B cell (primary cell): ENCODE measurements at regions not wholly inside any gene's neighbourhood (a gene's known extent, or its start where the extent isn't known, plus 50 kb on each side); places are given as distances from the start of the nearest gene placed in this dataset.

ENCODE experiments used
- ATAC-seq: fragments of 200-7000 bp; cut with Tn5 transposase; one replicate; pipeline ENCODE4 v1.10.0; 2021; ENCODE audit warnings: low read depth, mild to moderate bottlenecking, moderate number of reproducible peaks, moderate library complexity
- CTCF ChIA-PET: fragments of 350-600 bp; sonication (Branson Sonifier 250); formaldehyde crosslinking; loops from one replicate; lab custom pipeline; 2021; ENCODE audit warnings: antibody characterized with exemption, inconsistent platforms; lab: Charles Lee
- POLR2A ChIA-PET: fragments of 350-600 bp; sonication (Branson Sonifier 250); formaldehyde crosslinking; loops from one replicate; lab custom pipeline; 2021; ENCODE audit warnings: antibody characterized with exemption; lab: Charles Lee
- DNase-seq: peaks from one replicate; pipeline ENCODE4 v3.0.0; 2013
- H2AFZ ChIP-seq: 2 replicates; pipeline ENCODE4 v1.6.1; 2012; ENCODE audit warnings: mild to moderate bottlenecking, low read depth, low read length; ENCODE audit not compliant: insufficient read depth, poor library complexity, severe bottlenecking
- H3K27ac ChIP-seq, 2 donors: 1 replicate in 1 of 2; 2 replicates in 1 of 2; pipeline ENCODE4 v1.5.1; 2012 to 2013; ENCODE audit warnings: low read length in 2 of 2, mild to moderate bottlenecking in 2 of 2, moderate library complexity in 1 of 2
- H3K27me3 ChIP-seq, 4 experiments: fragments of 200-600 bp in 1 of 4; sonication (generic) in 1 of 4; replicated peaks in 1 of 4; 1 replicate in 2 of 4; 2 replicates in 2 of 4; pipeline versions ENCODE4 v1.6.1 to v1.7.0; 2013 to 2016; ENCODE audit warnings: low read length in 3 of 4, mild to moderate bottlenecking in 2 of 4, mixed read lengths in 1 of 4, moderate library complexity in 1 of 4; ENCODE audit not compliant: insufficient read depth in 4 of 4, control insufficient read depth in 3 of 4; ENCODE audit errors: control extremely low read depth in 1 of 4
- H3K36me3 ChIP-seq, 2 experiments: replicated peaks in 1 of 2; 1 replicate in 1 of 2; 2 replicates in 1 of 2; pipeline versions ENCODE4 v1.6.1 to v1.7.1; 2013; ENCODE audit warnings: low read length in 1 of 2; ENCODE audit not compliant: insufficient read depth in 2 of 2, control insufficient read depth in 1 of 2; ENCODE audit errors: control extremely low read depth in 1 of 2, extremely low read depth in 1 of 2
- H3K4me1 ChIP-seq, 2 donors: fragments of 200-600 bp in 1 of 2; sonication (generic) in 1 of 2; 1 replicate in 1 of 2; 2 replicates in 1 of 2; pipeline versions ENCODE4 v1.5.1 to v1.6.1; 2013 to 2017; ENCODE audit warnings: low read length in 2 of 2; ENCODE audit not compliant: control insufficient read depth in 2 of 2, insufficient read depth in 2 of 2
- H3K4me2 ChIP-seq: replicated peaks from 2 replicates; pipeline ENCODE3; 2012; ENCODE audit warnings: mild to moderate bottlenecking, low read depth, low read length; ENCODE audit not compliant: poor library complexity, severe bottlenecking
- H3K4me3 ChIP-seq, 5 experiments: fragments of 200-600 bp in 1 of 5; sonication (generic) in 1 of 5; 1 replicate in 3 of 5; 2 replicates in 2 of 5; pipeline versions ENCODE4 v1.5.1 to v1.7.0; 2011 to 2016; ENCODE audit warnings: low read length in 4 of 5, mild to moderate bottlenecking in 4 of 5, low read depth in 2 of 5, control low read depth in 1 of 5, moderate library complexity in 1 of 5; ENCODE audit not compliant: insufficient read depth in 1 of 5; ENCODE audit errors: control extremely low read depth in 1 of 5, extremely low read depth in 1 of 5
- H3K79me2 ChIP-seq: fragments of 200-600 bp; sonication (generic); one replicate; pipeline ENCODE4 v1.6.0; 2016; ENCODE audit warnings: low read length; ENCODE audit not compliant: control insufficient read depth, insufficient read depth
- H3K9ac ChIP-seq: fragments of 200-600 bp; sonication (generic); 2 replicates; pipeline ENCODE4 v1.6.1; 2017; ENCODE audit warnings: mild to moderate bottlenecking, low read length, moderate library complexity
- H3K9me3 ChIP-seq, 3 donors: one replicate each; pipeline versions ENCODE4 v1.6.1 to v1.7.1; 2013; ENCODE audit warnings: low read length in 2 of 3; ENCODE audit not compliant: control insufficient read depth in 2 of 3, insufficient read depth in 1 of 3; ENCODE audit errors: control extremely low read depth in 1 of 3
- H4K20me1 ChIP-seq: 2 replicates; pipeline ENCODE4 v1.6.0; 2012; ENCODE audit warnings: mild to moderate bottlenecking, low read length; ENCODE audit not compliant: insufficient read depth, control insufficient read depth, poor library complexity, severe bottlenecking
- H3K27ac Mint-ChIP-seq: one replicate; pipeline ENCODE4 v1.8.0; 2021; ENCODE audit warnings: mixed read lengths
- H3K27me3 Mint-ChIP-seq: one replicate; pipeline ENCODE4 v1.8.0; 2021; ENCODE audit warnings: mixed read lengths
- H3K4me1 Mint-ChIP-seq: one replicate; pipeline ENCODE4 v1.8.0; 2021; ENCODE audit warnings: mixed read lengths
- H3K4me3 Mint-ChIP-seq: one replicate; pipeline ENCODE4 v1.8.0; 2021; ENCODE audit warnings: mixed read lengths
- H3K9me3 Mint-ChIP-seq: one replicate; pipeline ENCODE4 v1.8.0; 2022; ENCODE audit warnings: mixed read lengths; ENCODE audit not compliant: insufficient read depth
- CTCF ChIP-seq: fragments of 200-600 bp; IDR thresholded peaks from one replicate; pipeline ENCODE4 v1.8.0; 2022; ENCODE audit warnings: antibody characterized with exemption, mild to moderate bottlenecking
- EZH2 ChIP-seq: IDR thresholded peaks from 2 replicates; pipeline ENCODE4 v1.6.1; 2012; ENCODE audit warnings: borderline replicate concordance, low read depth, mild to moderate bottlenecking, moderate library complexity, low read length; ENCODE audit not compliant: insufficient read depth, poor library complexity, severe bottlenecking
- WGBS: methylation state at CpG from one replicate; pipeline ENCODE4 v1.1.5; 2013; ENCODE audit warnings: missing lambda C conversion rate; ENCODE audit not compliant: insufficient coverage; 5-methylcytosine and 5-hydroxymethylcytosine counted together
- intact Hi-C: fragments of 100-400 bp; cut with micrococcal nuclease; formaldehyde crosslinking; loops from one replicate; pipeline ENCODE4 v1.10.0; 2022

GRCh38 chr6:79797163-79797764 lies 150.1 kb downstream of the ELOVL4 start:
- Mint-ChIP-seq H3K27me3 (peaks cover 13% of the 10 kb centered on the region), H3K27ac (no peak overlapping the region), H3K4me3 (no peak overlapping the region), H3K4me1 (no peaks in the 10 kb centered on the region), H3K9me3 (no peaks in the 10 kb centered on the region)
- intact Hi-C loops = no loop called here
- DNase-seq (no peak), ATAC-seq (no peak)
- Histone ChIP-seq H3K9me3 (peaks cover 0 to 1% (median 0%) of the 10 kb centered on the region in 3 donors), H3K4me3 (no peak overlapping the region), H3K79me2 (no peaks in the 10 kb centered on the region), H3K4me1 (no peaks in the 10 kb centered on the region), H3K27me3 (no peaks in the 10 kb centered on the region), H2AFZ (no peak overlapping the region), H3K9ac (no peak overlapping the region), H3K36me3 (no peaks in the 10 kb centered on the region), H3K4me2 (no peak overlapping the region), H4K20me1 (no peaks in the 10 kb centered on the region), H3K27ac (no peak overlapping the region)
- POLR2A ChIA-PET = no interaction called here
- CTCF ChIA-PET = interaction anchor here (1.3 kb wide), 1 partner anchor 16 kb away, joined by 3 read pairs; no protein-coding TSS in a partner anchor
- no peak for TF ChIP-seq CTCF
- 94% methylated on average over 2 of the region's 3 CpGs for WGBS

GRCh38 chr6:79796197-79796596 lies 151.2 kb downstream of the ELOVL4 start:
- H3K4me2 ChIP-seq = no peak overlapping the region
- H3K4me3 ChIP-seq = no peak overlapping the region
- H3K9ac ChIP-seq = no peak overlapping the region
- H4K20me1 ChIP-seq = no peaks in the 10 kb centered on the region
- Mint-ChIP-seq H3K9me3 (no peaks in the 10 kb centered on the region), H3K27me3 (peaks cover 7% of the 10 kb centered on the region), H3K4me1 (no peaks in the 10 kb centered on the region), H3K4me3 (no peak overlapping the region), H3K27ac (no peak overlapping the region)
- H3K27ac ChIP-seq = no peak overlapping the region
- no peak for TF ChIP-seq EZH2
- no peak for TF ChIP-seq CTCF
- no peaks in the 10 kb centered on the region for H3K4me1 ChIP-seq
- ATAC-seq = no peak
- no peaks in the 10 kb centered on the region for H3K27me3 ChIP-seq
- intact Hi-C loops = no loop called here
- peaks cover 0 to 1% (median 0%) of the 10 kb centered on the region in 3 donors for H3K9me3 ChIP-seq
- ChIA-PET POLR2A (no interaction called here), CTCF (interaction anchor here (1.3 kb wide), 1 partner anchor 17 kb away, joined by 3 read pairs; no protein-coding TSS in a partner anchor)
- no peaks in the 10 kb centered on the region for H3K36me3 ChIP-seq
- H3K79me2 ChIP-seq = no peaks in the 10 kb centered on the region
- no peak for DNase-seq
- no peak overlapping the region for H2AFZ ChIP-seq
- WGBS = 58% methylated on average over 2 of the region's 2 CpGs
